ENCODE measurements at regions not wholly inside any gene's neighbourhood (a gene's known extent, or its start where the extent isn't known, plus 50 kb on each side); places are given as distances from the start of the nearest gene placed in this dataset.

- TF ChIP-seq POLR2A (IDR thresholded peaks at IDR 0.05; ENCODE audit: extremely low read depth, insufficient read length) (no peak), CTCF (IDR thresholded peaks at IDR 0.05; ENCODE audit: low read depth, low read length) (no peak)
These were observed 104.7 kb upstream of the CRHR1 start for GRCh38 chr17:45679426-45679825.
